ENCODE measurements at regions not wholly inside any gene's neighbourhood (a gene's known extent, or its start where the extent isn't known, plus 50 kb on each side); places are given as distances from the start of the nearest gene placed in this dataset.
A peak's percentile ranks its signal among the peaks of the same experiment; 100 is the strongest.

DNA sequence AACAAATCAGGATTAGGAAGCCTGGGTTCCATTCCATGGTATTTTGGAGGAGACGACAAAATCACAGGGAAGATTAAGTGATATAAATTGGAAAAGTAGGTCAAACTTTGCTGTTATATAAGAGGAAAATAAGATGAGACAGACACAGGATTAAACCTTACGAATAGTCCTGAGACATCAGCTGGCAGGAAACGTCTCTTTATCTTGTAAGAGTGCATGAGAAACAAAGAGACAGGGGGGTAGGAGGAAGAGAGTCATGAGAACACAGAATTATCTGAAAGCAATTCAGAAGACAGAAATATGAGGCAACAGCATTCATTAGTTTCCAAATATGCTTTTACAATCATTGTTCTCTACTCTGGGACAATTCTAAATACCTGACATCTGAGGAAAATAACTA, 310.6 kb upstream of the MIR17HG start:
- H3K27me3 Mint-ChIP-seq = no peaks in the 10 kb centered on the region
- DNase-seq (ENCODE audit: extremely low spot score, unreplicated experiment) = no peak
- H3K36me3 Mint-ChIP-seq = no peaks in the 10 kb centered on the region
- no peak overlapping the region for H3K4me3 Mint-ChIP-seq
- no peak for TF ChIP-seq CTCF (conservative IDR thresholded peaks at IDR 0.05)
- H3K27ac Mint-ChIP-seq = no peak overlapping the region
- no peaks in the 10 kb centered on the region for H3K4me1 Mint-ChIP-seq (ENCODE audit: unreplicated experiment)
- H3K9me3 Mint-ChIP-seq = no peaks in the 10 kb centered on the region

DNA sequence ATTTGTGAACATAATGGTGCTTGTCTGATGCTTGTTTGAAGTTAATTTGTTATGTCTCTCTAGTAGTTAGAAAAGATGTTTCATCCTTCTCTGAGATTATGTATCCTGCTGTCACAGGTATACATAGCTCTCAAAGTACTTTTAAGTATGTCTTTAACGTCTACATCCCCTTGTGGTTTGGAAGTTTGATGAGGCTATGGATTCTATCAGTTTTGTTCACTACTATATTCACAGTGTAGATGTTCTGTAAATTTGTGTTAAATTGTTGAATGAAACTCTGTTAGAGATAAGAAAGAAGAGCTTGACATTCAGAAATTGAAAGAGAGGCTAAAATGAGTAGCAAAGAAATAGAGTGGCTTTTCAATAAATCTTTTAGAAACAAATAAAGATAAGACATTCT, 304.6 kb upstream of the MIR17HG start:
- no peak overlapping the region for H3K4me3 Mint-ChIP-seq
- DNase-seq (ENCODE audit: extremely low spot score, unreplicated experiment) = no peak
- H3K27ac Mint-ChIP-seq = no peak overlapping the region
- peaks cover 9% of the 10 kb centered on the region for H3K4me1 Mint-ChIP-seq (ENCODE audit: unreplicated experiment)
- H3K9me3 Mint-ChIP-seq = no peaks in the 10 kb centered on the region
- peaks cover 9% of the 10 kb centered on the region for H3K27me3 Mint-ChIP-seq
- H3K36me3 Mint-ChIP-seq = no peaks in the 10 kb centered on the region
- no peak for TF ChIP-seq CTCF (conservative IDR thresholded peaks at IDR 0.05)

GRCh38 chr13:91045351-91046034, 302.0 kb upstream of the MIR17HG start:
- TF ChIP-seq CTCF (conservative IDR thresholded peaks at IDR 0.05) = peak; percentile 73
- H3K27me3 Mint-ChIP-seq = peaks cover 9% of the 10 kb centered on the region
- no peak for DNase-seq (ENCODE audit: extremely low spot score, unreplicated experiment)
- H3K4me1 Mint-ChIP-seq (ENCODE audit: unreplicated experiment) = peaks cover 9% of the 10 kb centered on the region
- no peak overlapping the region for H3K4me3 Mint-ChIP-seq
- no peaks in the 10 kb centered on the region for H3K36me3 Mint-ChIP-seq
- H3K27ac Mint-ChIP-seq = no peak overlapping the region
- no peaks in the 10 kb centered on the region for H3K9me3 Mint-ChIP-seq

- H3K27ac Mint-ChIP-seq = no peak overlapping the region
- H3K36me3 Mint-ChIP-seq = no peaks in the 10 kb centered on the region
- DNase-seq (ENCODE audit: extremely low spot score, unreplicated experiment) = no peak
- peaks cover 9% of the 10 kb centered on the region for H3K27me3 Mint-ChIP-seq
- TF ChIP-seq CTCF (conservative IDR thresholded peaks at IDR 0.05) = no peak
- no peaks in the 10 kb centered on the region for H3K9me3 Mint-ChIP-seq
- no peak overlapping the region for H3K4me3 Mint-ChIP-seq
- peaks cover 19% of the 10 kb centered on the region for H3K4me1 Mint-ChIP-seq (ENCODE audit: unreplicated experiment)
Observed at GRCh38 chr13:91046715-91047327, 300.7 kb upstream of the MIR17HG start.

- Mint-ChIP-seq H3K9me3 (no peaks in the 10 kb centered on the region), H3K4me1 (ENCODE audit: unreplicated experiment) (peaks cover 17% of the 10 kb centered on the region), H3K27ac (no peak overlapping the region), H3K27me3 (peaks cover 9% of the 10 kb centered on the region), H3K36me3 (no peaks in the 10 kb centered on the region), H3K4me3 (no peak overlapping the region)
- DNase-seq (ENCODE audit: extremely low spot score, unreplicated experiment) = no peak
- TF ChIP-seq CTCF (conservative IDR thresholded peaks at IDR 0.05) = no peak
Observed at GRCh38 chr13:91050970-91051369, 296.5 kb upstream of the MIR17HG start.

Measured in type B pancreatic cell (in vitro differentiated cells).